ENCODE measurements at regions not wholly inside any gene's neighbourhood (a gene's known extent, or its start where the extent isn't known, plus 50 kb on each side); places are given as distances from the start of the nearest gene placed in this dataset.

- no peaks in the 10 kb centered on the region for H3K4me1 ChIP-seq (ENCODE audit: control insufficient read depth in 2 of 2, insufficient read depth in 2 of 2, low read length in 2 of 2)
- no peak overlapping the region for H3K4me3 ChIP-seq (ENCODE audit: low read length in 2 of 2)
- no peak overlapping the region for H3K27ac ChIP-seq (ENCODE audit: low read depth in 2 of 2, low read length in 2 of 2)
- no peaks in the 10 kb centered on the region for H3K36me3 ChIP-seq (ENCODE audit: control insufficient read depth in 2 of 2, insufficient read depth in 2 of 2, low read length in 2 of 2)
- H3K9me3 ChIP-seq (ENCODE audit: control insufficient read depth in 2 of 2, low read length in 2 of 2): no peaks in the 10 kb centered on the region
- H3K9ac ChIP-seq (ENCODE audit: low read depth in 1 of 2, low read length in 2 of 2): no peak overlapping the region
- H3K27me3 ChIP-seq (ENCODE audit: control insufficient read depth in 2 of 2, insufficient read depth in 2 of 2, low read length in 2 of 2): no peaks in the 10 kb centered on the region
These were observed 161.0 kb downstream of the SHOX start for GRCh38 chrX:791479-792034.

- no peaks in the 10 kb centered on the region for H3K4me1 ChIP-seq (ENCODE audit: control insufficient read depth in 2 of 2, insufficient read depth in 2 of 2, low read length in 2 of 2)
- H3K9ac ChIP-seq (ENCODE audit: low read depth in 1 of 2, low read length in 2 of 2): no peak overlapping the region
- H3K4me3 ChIP-seq (ENCODE audit: low read length in 2 of 2): no peak overlapping the region
- no peaks in the 10 kb centered on the region for H3K27me3 ChIP-seq (ENCODE audit: control insufficient read depth in 2 of 2, insufficient read depth in 2 of 2, low read length in 2 of 2)
- no peaks in the 10 kb centered on the region for H3K9me3 ChIP-seq (ENCODE audit: control insufficient read depth in 2 of 2, low read length in 2 of 2)
- H3K27ac ChIP-seq (ENCODE audit: low read depth in 2 of 2, low read length in 2 of 2): no peak overlapping the region
- H3K36me3 ChIP-seq (ENCODE audit: control insufficient read depth in 2 of 2, insufficient read depth in 2 of 2, low read length in 2 of 2): no peaks in the 10 kb centered on the region
These were observed 160.3 kb downstream of the SHOX start for GRCh38 chrX:790783-791360.

GRCh38 chrX:790041-790506 is 159.5 kb downstream of the SHOX start:
- Histone ChIP-seq H3K9me3 (ENCODE audit: control insufficient read depth in 2 of 2, low read length in 2 of 2) (no peaks in the 10 kb centered on the region), H3K27me3 (ENCODE audit: control insufficient read depth in 2 of 2, insufficient read depth in 2 of 2, low read length in 2 of 2) (no peaks in the 10 kb centered on the region), H3K27ac (ENCODE audit: low read depth in 2 of 2, low read length in 2 of 2) (no peak overlapping the region), H3K9ac (ENCODE audit: low read depth in 1 of 2, low read length in 2 of 2) (no peak overlapping the region), H3K36me3 (ENCODE audit: control insufficient read depth in 2 of 2, insufficient read depth in 2 of 2, low read length in 2 of 2) (no peaks in the 10 kb centered on the region), H3K4me3 (ENCODE audit: low read length in 2 of 2) (no peak overlapping the region), H3K4me1 (ENCODE audit: control insufficient read depth in 2 of 2, insufficient read depth in 2 of 2, low read length in 2 of 2) (no peaks in the 10 kb centered on the region)

- Histone ChIP-seq H3K27me3 (ENCODE audit: control insufficient read depth in 2 of 2, insufficient read depth in 2 of 2, low read length in 2 of 2) (no peaks in the 10 kb centered on the region), H3K4me3 (ENCODE audit: low read length in 2 of 2) (no peak overlapping the region)
These were observed 158.5 kb downstream of the SHOX start for GRCh38 chrX:789096-789495.

GRCh38 chrX:786441-786881 is 155.9 kb downstream of the SHOX start:
- Histone ChIP-seq H3K4me3 (ENCODE audit: low read length in 2 of 2) (no peak overlapping the region), H3K4me1 (ENCODE audit: control insufficient read depth in 2 of 2, insufficient read depth in 2 of 2, low read length in 2 of 2) (no peaks in the 10 kb centered on the region), H3K27ac (ENCODE audit: low read depth in 2 of 2, low read length in 2 of 2) (no peak overlapping the region), H3K27me3 (ENCODE audit: control insufficient read depth in 2 of 2, insufficient read depth in 2 of 2, low read length in 2 of 2) (no peaks in the 10 kb centered on the region), H3K9ac (ENCODE audit: low read depth in 1 of 2, low read length in 2 of 2) (no peak overlapping the region), H3K9me3 (ENCODE audit: control insufficient read depth in 2 of 2, low read length in 2 of 2) (no peaks in the 10 kb centered on the region), H3K36me3 (ENCODE audit: control insufficient read depth in 2 of 2, insufficient read depth in 2 of 2, low read length in 2 of 2) (no peaks in the 10 kb centered on the region)

More at GRCh38 chrX:789096-789495, 158.5 kb downstream of the SHOX start:
- H3K9me3 ChIP-seq (ENCODE audit: control insufficient read depth in 2 of 2, low read length in 2 of 2): no peaks in the 10 kb centered on the region
- no peak overlapping the region for H3K27ac ChIP-seq (ENCODE audit: low read depth in 2 of 2, low read length in 2 of 2)
- no peaks in the 10 kb centered on the region for H3K36me3 ChIP-seq (ENCODE audit: control insufficient read depth in 2 of 2, insufficient read depth in 2 of 2, low read length in 2 of 2)
- H3K4me1 ChIP-seq (ENCODE audit: control insufficient read depth in 2 of 2, insufficient read depth in 2 of 2, low read length in 2 of 2): no peaks in the 10 kb centered on the region
- H3K9ac ChIP-seq (ENCODE audit: low read depth in 1 of 2, low read length in 2 of 2): no peak overlapping the region

- Histone ChIP-seq H3K27ac (ENCODE audit: low read depth in 2 of 2, low read length in 2 of 2) (no peak overlapping the region), H3K36me3 (ENCODE audit: control insufficient read depth in 2 of 2, insufficient read depth in 2 of 2, low read length in 2 of 2) (no peaks in the 10 kb centered on the region), H3K9ac (ENCODE audit: low read depth in 1 of 2, low read length in 2 of 2) (no peak overlapping the region), H3K9me3 (ENCODE audit: control insufficient read depth in 2 of 2, low read length in 2 of 2) (no peaks in the 10 kb centered on the region), H3K27me3 (ENCODE audit: control insufficient read depth in 2 of 2, insufficient read depth in 2 of 2, low read length in 2 of 2) (no peaks in the 10 kb centered on the region), H3K4me3 (ENCODE audit: low read length in 2 of 2) (no peak overlapping the region), H3K4me1 (ENCODE audit: control insufficient read depth in 2 of 2, insufficient read depth in 2 of 2, low read length in 2 of 2) (no peaks in the 10 kb centered on the region)
These were observed 154.2 kb downstream of the SHOX start for GRCh38 chrX:784829-785228.

GRCh38 chrX:781224-782204 is 150.9 kb downstream of the SHOX start:
- Histone ChIP-seq H3K4me3 (ENCODE audit: low read length in 2 of 2) (no peak overlapping the region), H3K36me3 (ENCODE audit: control insufficient read depth in 2 of 2, insufficient read depth in 2 of 2, low read length in 2 of 2) (no peaks in the 10 kb centered on the region), H3K27me3 (ENCODE audit: control insufficient read depth in 2 of 2, insufficient read depth in 2 of 2, low read length in 2 of 2) (no peaks in the 10 kb centered on the region), H3K4me1 (ENCODE audit: control insufficient read depth in 2 of 2, insufficient read depth in 2 of 2, low read length in 2 of 2) (no peaks in the 10 kb centered on the region), H3K27ac (ENCODE audit: low read depth in 2 of 2, low read length in 2 of 2) (no peak overlapping the region), H3K9ac (ENCODE audit: low read depth in 1 of 2, low read length in 2 of 2) (no peak overlapping the region), H3K9me3 (ENCODE audit: control insufficient read depth in 2 of 2, low read length in 2 of 2) (no peaks in the 10 kb centered on the region)

GRCh38 chrX:776529-777230 is 146.1 kb downstream of the SHOX start:
- H3K27ac ChIP-seq (ENCODE audit: low read depth in 2 of 2, low read length in 2 of 2): no peak overlapping the region
- no peaks in the 10 kb centered on the region for H3K36me3 ChIP-seq (ENCODE audit: control insufficient read depth in 2 of 2, insufficient read depth in 2 of 2, low read length in 2 of 2)
- H3K4me1 ChIP-seq (ENCODE audit: control insufficient read depth in 2 of 2, insufficient read depth in 2 of 2, low read length in 2 of 2): no peaks in the 10 kb centered on the region
- H3K9me3 ChIP-seq (ENCODE audit: control insufficient read depth in 2 of 2, low read length in 2 of 2): no peaks in the 10 kb centered on the region
- no peaks in the 10 kb centered on the region for H3K27me3 ChIP-seq (ENCODE audit: control insufficient read depth in 2 of 2, insufficient read depth in 2 of 2, low read length in 2 of 2)
- no peak overlapping the region for H3K9ac ChIP-seq (ENCODE audit: low read depth in 1 of 2, low read length in 2 of 2)
- H3K4me3 ChIP-seq (ENCODE audit: low read length in 2 of 2): no peak overlapping the region

GRCh38 chrX:776061-776460 is 145.5 kb downstream of the SHOX start:
- no peaks in the 10 kb centered on the region for H3K36me3 ChIP-seq (ENCODE audit: control insufficient read depth in 2 of 2, insufficient read depth in 2 of 2, low read length in 2 of 2)
- no peak overlapping the region for H3K9ac ChIP-seq (ENCODE audit: low read depth in 1 of 2, low read length in 2 of 2)
- no peaks in the 10 kb centered on the region for H3K27me3 ChIP-seq (ENCODE audit: control insufficient read depth in 2 of 2, insufficient read depth in 2 of 2, low read length in 2 of 2)
- H3K4me1 ChIP-seq (ENCODE audit: control insufficient read depth in 2 of 2, insufficient read depth in 2 of 2, low read length in 2 of 2): no peaks in the 10 kb centered on the region
- H3K4me3 ChIP-seq (ENCODE audit: low read length in 2 of 2): no peak overlapping the region
- H3K9me3 ChIP-seq (ENCODE audit: control insufficient read depth in 2 of 2, low read length in 2 of 2): no peaks in the 10 kb centered on the region
- H3K27ac ChIP-seq (ENCODE audit: low read depth in 2 of 2, low read length in 2 of 2): no peak overlapping the region
